ENCODE measurements at regions not wholly inside any gene's neighbourhood (a gene's known extent, or its start where the extent isn't known, plus 50 kb on each side); places are given as distances from the start of the nearest gene placed in this dataset.

- Histone ChIP-seq H3K4me1 (ENCODE audit: insufficient read depth, low read length) (no peaks in the 10 kb centered on the region), H2AFZ (ENCODE audit: low read length) (no peak overlapping the region), H4K8ac (replicated peaks; ENCODE audit: insufficient read length, low read depth, low read length) (no peak overlapping the region), H3K79me1 (ENCODE audit: insufficient read depth, low read depth, low read length, poor library complexity, severe bottlenecking) (no peaks in the 10 kb centered on the region), H2BK15ac (ENCODE audit: low read depth, low read length) (no peak overlapping the region), H3K18ac (ENCODE audit: insufficient read length, low read depth, low read length) (no peak overlapping the region), H3K79me2 (ENCODE audit: insufficient read depth, low read length) (no peaks in the 10 kb centered on the region), H3K4me2 (ENCODE audit: insufficient read depth, insufficient read length, low read length) (no peak overlapping the region), H4K20me1 (ENCODE audit: control insufficient read depth, insufficient read depth, insufficient read length) (no peaks in the 10 kb centered on the region), H3K23me2 (ENCODE audit: insufficient read length, low read depth, low read length, poor library complexity, severe bottlenecking) (no peaks in the 10 kb centered on the region), H2BK120ac (ENCODE audit: low read depth, low read length, poor library complexity, severe bottlenecking) (no peak overlapping the region), H3K56ac (ENCODE audit: insufficient read length, low read depth, low read length) (no peak overlapping the region), H3K4ac (ENCODE audit: low read depth, low read length) (no peak overlapping the region), H4K5ac (ENCODE audit: insufficient read length, low read depth, low read length) (no peak overlapping the region), H3K27me3 (ENCODE audit: insufficient read depth, low read length) (no peaks in the 10 kb centered on the region), H2BK5ac (ENCODE audit: insufficient read length, low read length) (no peak overlapping the region), H3K9me3 (ENCODE audit: control insufficient read depth, low read depth, low read length) (no peaks in the 10 kb centered on the region), H3K9ac (ENCODE audit: extremely low read depth, insufficient read length, low read length) (no peak overlapping the region), H3K27ac (ENCODE audit: insufficient read length, low read depth, low read length) (no peak overlapping the region), H2BK12ac (ENCODE audit: insufficient read length, low read depth, low read length) (no peak overlapping the region), H4K91ac (ENCODE audit: insufficient read length, low read depth, low read length) (no peak overlapping the region), H2AK5ac (ENCODE audit: insufficient read length, low read length) (no peak overlapping the region), H2BK20ac (ENCODE audit: low read depth, low read length, poor library complexity, severe bottlenecking) (no peak overlapping the region), H3K14ac (ENCODE audit: insufficient read depth, low read length) (no peak overlapping the region), H3T11ph (ENCODE audit: low read length) (no peak overlapping the region), H3K23ac (ENCODE audit: insufficient read length, low read depth, low read length) (no peak overlapping the region)
- Mint-ChIP-seq H3K9me3 (peaks cover 3 to 4% of the 10 kb centered on the region in 2 experiments; a peak in 2 of 5 replicates), H3K27ac (no peak overlapping the region), H3K36me3 (ENCODE audit: insufficient read depth in 1 of 3, low read depth in 3 of 3) (no peaks in the 10 kb centered on the region), H3K4me1 (no peaks in the 10 kb centered on the region), H3K4me3 (no peak overlapping the region), H3K27me3 (ENCODE audit: low read depth) (no peaks in the 10 kb centered on the region)
- TF ChIP-seq, protein P1, sequence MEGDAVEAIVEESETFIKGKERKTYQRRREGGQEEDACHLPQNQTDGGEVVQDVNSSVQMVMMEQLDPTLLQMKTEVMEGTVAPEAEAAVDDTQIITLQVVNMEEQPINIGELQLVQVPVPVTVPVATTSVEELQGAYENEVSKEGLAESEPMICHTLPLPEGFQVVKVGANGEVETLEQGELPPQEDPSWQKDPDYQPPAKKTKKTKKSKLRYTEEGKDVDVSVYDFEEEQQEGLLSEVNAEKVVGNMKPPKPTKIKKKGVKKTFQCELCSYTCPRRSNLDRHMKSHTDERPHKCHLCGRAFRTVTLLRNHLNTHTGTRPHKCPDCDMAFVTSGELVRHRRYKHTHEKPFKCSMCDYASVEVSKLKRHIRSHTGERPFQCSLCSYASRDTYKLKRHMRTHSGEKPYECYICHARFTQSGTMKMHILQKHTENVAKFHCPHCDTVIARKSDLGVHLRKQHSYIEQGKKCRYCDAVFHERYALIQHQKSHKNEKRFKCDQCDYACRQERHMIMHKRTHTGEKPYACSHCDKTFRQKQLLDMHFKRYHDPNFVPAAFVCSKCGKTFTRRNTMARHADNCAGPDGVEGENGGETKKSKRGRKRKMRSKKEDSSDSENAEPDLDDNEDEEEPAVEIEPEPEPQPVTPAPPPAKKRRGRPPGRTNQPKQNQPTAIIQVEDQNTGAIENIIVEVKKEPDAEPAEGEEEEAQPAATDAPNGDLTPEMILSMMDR (conservative IDR thresholded peaks at IDR 0.05), result no peak
- no CpG with 5 or more reads among the region's 3 CpGs for WGBS (ENCODE audit: extremely low coverage, insufficient read length, low lambda C conversion rate)
- no peak for DNase-seq
Observed at GRCh38 chr4:147284256-147284835, 196.6 kb upstream of the EDNRA start.

All from H9 (cell line).